ENCODE measurements at regions not wholly inside any gene's neighbourhood (a gene's known extent, or its start where the extent isn't known, plus 50 kb on each side); places are given as distances from the start of the nearest gene placed in this dataset.

GRCh38 chr22:22099194-22099486 is 116.6 kb upstream of the TOP3B start:
- no peak for DNase-seq (ENCODE audit: low read depth)
- no peak overlapping the region for H3K4me3 ChIP-seq (ENCODE audit: low read depth, low read length)
- TF ChIP-seq POLR2A (IDR thresholded peaks at IDR 0.05; ENCODE audit: extremely low read depth, insufficient read length), result no peak

GRCh38 chr22:22098457-22099193 is 116.0 kb upstream of the TOP3B start:
- H3K4me3 ChIP-seq (ENCODE audit: low read depth, low read length), result no peak overlapping the region
- TF ChIP-seq CTCF (IDR thresholded peaks at IDR 0.05; ENCODE audit: low read depth, low read length) (no peak), MAX (IDR thresholded peaks at IDR 0.05; ENCODE audit: low read depth, low read length) (no peak), POLR2A (IDR thresholded peaks at IDR 0.05; ENCODE audit: extremely low read depth, insufficient read length) (no peak)
- DNase-seq (ENCODE audit: low read depth), result no peak

GRCh38 chr22:22097727-22098228 is 115.2 kb upstream of the TOP3B start:
- DNase-seq (ENCODE audit: low read depth), result no peak
- H3K4me3 ChIP-seq (ENCODE audit: low read depth, low read length), result no peak overlapping the region
- TF ChIP-seq POLR2A (IDR thresholded peaks at IDR 0.05; ENCODE audit: extremely low read depth, insufficient read length), result no peak

GRCh38 chr22:22094921-22095320 is 112.3 kb upstream of the TOP3B start:
- DNase-seq (ENCODE audit: low read depth), result no peak
- TF ChIP-seq MAX (IDR thresholded peaks at IDR 0.05; ENCODE audit: low read depth, low read length) (no peak), MYC (IDR thresholded peaks at IDR 0.05; ENCODE audit: low read depth, low read length) (no peak), CTCF (IDR thresholded peaks at IDR 0.05; ENCODE audit: low read depth, low read length) (no peak), POLR2A (IDR thresholded peaks at IDR 0.05; ENCODE audit: extremely low read depth, insufficient read length) (no peak)
- H3K4me3 ChIP-seq (ENCODE audit: low read depth, low read length), result no peak overlapping the region

- no peak for DNase-seq (ENCODE audit: low read depth)
- no peak for TF ChIP-seq MYC (IDR thresholded peaks at IDR 0.05; ENCODE audit: low read depth, low read length)
- no peak for TF ChIP-seq POLR2A (IDR thresholded peaks at IDR 0.05; ENCODE audit: extremely low read depth, insufficient read length)
- no peak for TF ChIP-seq MAX (IDR thresholded peaks at IDR 0.05; ENCODE audit: low read depth, low read length)
- TF ChIP-seq CTCF (IDR thresholded peaks at IDR 0.05; ENCODE audit: low read depth, low read length), result no peak
- H3K4me3 ChIP-seq (ENCODE audit: low read depth, low read length), result no peak overlapping the region
Measured at GRCh38 chr22:22094514-22094913, 111.9 kb upstream of the TOP3B start.

- H3K4me3 ChIP-seq (ENCODE audit: low read depth, low read length), result no peak overlapping the region
- DNase-seq (ENCODE audit: low read depth), result no peak
- TF ChIP-seq POLR2A (IDR thresholded peaks at IDR 0.05; ENCODE audit: extremely low read depth, insufficient read length), result no peak
- TF ChIP-seq CTCF (IDR thresholded peaks at IDR 0.05; ENCODE audit: low read depth, low read length), result no peak
- no peak for TF ChIP-seq MYC (IDR thresholded peaks at IDR 0.05; ENCODE audit: low read depth, low read length)
- no peak for TF ChIP-seq MAX (IDR thresholded peaks at IDR 0.05; ENCODE audit: low read depth, low read length)
Measured at GRCh38 chr22:22093743-22094142, 111.2 kb upstream of the TOP3B start.

GRCh38 chr22:22092974-22093373 is 110.4 kb upstream of the TOP3B start:
- TF ChIP-seq MAX (IDR thresholded peaks at IDR 0.05; ENCODE audit: low read depth, low read length) (no peak), MYC (IDR thresholded peaks at IDR 0.05; ENCODE audit: low read depth, low read length) (no peak), CTCF (IDR thresholded peaks at IDR 0.05; ENCODE audit: low read depth, low read length) (no peak), POLR2A (IDR thresholded peaks at IDR 0.05; ENCODE audit: extremely low read depth, insufficient read length) (no peak)
- H3K4me3 ChIP-seq (ENCODE audit: low read depth, low read length), result no peak overlapping the region
- no peak for DNase-seq (ENCODE audit: low read depth)
